ENCODE measurements at regions not wholly inside any gene's neighbourhood (a gene's known extent, or its start where the extent isn't known, plus 50 kb on each side); places are given as distances from the start of the nearest gene placed in this dataset.

GRCh38 chr10:10956681-10957542 lies 60.8 kb upstream of the CELF2 start:
- no peak for DNase-seq
- Histone ChIP-seq H3K27me3 (no peaks in the 10 kb centered on the region), H3K9me3 (no peaks in the 10 kb centered on the region), H3K36me3 (no peaks in the 10 kb centered on the region), H3K27ac (no peak overlapping the region), H3K4me3 (no peak overlapping the region), H3K4me1 (ENCODE audit: insufficient read depth) (no peaks in the 10 kb centered on the region)
- no peak for TF ChIP-seq EP300 (IDR thresholded peaks at IDR 0.05)
- no peak for TF ChIP-seq POLR2A (IDR thresholded peaks at IDR 0.05)
- TF ChIP-seq CTCF (IDR thresholded peaks at IDR 0.05), result no peak
- intact Hi-C loops (cut with DNase I), result no loop called here
- 95 to 97% (median 96%) methylated on average over 11 of the region's 11 CpGs for WGBS, 3 donors

- no peak for DNase-seq
- WGBS, 3 donors, result 87 to 92% (median 92%) methylated on average over 3 of the region's 3 CpGs
- Histone ChIP-seq H3K9me3 (no peaks in the 10 kb centered on the region), H3K36me3 (no peaks in the 10 kb centered on the region), H3K4me3 (no peak overlapping the region), H3K4me1 (ENCODE audit: insufficient read depth) (no peaks in the 10 kb centered on the region), H3K27ac (no peak overlapping the region), H3K27me3 (no peaks in the 10 kb centered on the region)
- intact Hi-C loops (cut with DNase I), result no loop called here
- no peak for TF ChIP-seq POLR2A (IDR thresholded peaks at IDR 0.05)
- TF ChIP-seq CTCF (IDR thresholded peaks at IDR 0.05), result no peak
- no peak for TF ChIP-seq EP300 (IDR thresholded peaks at IDR 0.05)
Observed at GRCh38 chr10:10958041-10958440, 59.6 kb upstream of the CELF2 start.

GRCh38 chr10:10959666-10960065 lies 58.0 kb upstream of the CELF2 start:
- intact Hi-C loops (cut with DNase I), result no loop called here
- no peak for DNase-seq
- H3K36me3 ChIP-seq, result no peaks in the 10 kb centered on the region
- no peaks in the 10 kb centered on the region for H3K9me3 ChIP-seq
- H3K27ac ChIP-seq, result no peak overlapping the region
- H3K27me3 ChIP-seq, result no peaks in the 10 kb centered on the region
- no peaks in the 10 kb centered on the region for H3K4me1 ChIP-seq (ENCODE audit: insufficient read depth)
- no peak overlapping the region for H3K4me3 ChIP-seq
- WGBS, 3 donors, result 81 to 89% (median 88%) methylated on average over 3 of the region's 3 CpGs
- TF ChIP-seq POLR2A (IDR thresholded peaks at IDR 0.05) (no peak), EP300 (IDR thresholded peaks at IDR 0.05) (no peak), CTCF (IDR thresholded peaks at IDR 0.05) (no peak)

GRCh38 chr10:10960534-10960933 lies 57.1 kb upstream of the CELF2 start:
- 89 to 91% (median 91%) methylated on average over 6 of the region's 6 CpGs for WGBS, 3 donors

More at GRCh38 chr10:10960534-10960933, 57.1 kb upstream of the CELF2 start:
- H3K27ac ChIP-seq, result no peak overlapping the region
- no peak for TF ChIP-seq CTCF (IDR thresholded peaks at IDR 0.05)
- TF ChIP-seq POLR2A (IDR thresholded peaks at IDR 0.05), result no peak
- TF ChIP-seq EP300 (IDR thresholded peaks at IDR 0.05), result no peak
- no peak for DNase-seq
- H3K4me1 ChIP-seq (ENCODE audit: insufficient read depth), result no peaks in the 10 kb centered on the region
- H3K27me3 ChIP-seq, result no peaks in the 10 kb centered on the region
- no peak overlapping the region for H3K4me3 ChIP-seq
- no peaks in the 10 kb centered on the region for H3K36me3 ChIP-seq
- no peaks in the 10 kb centered on the region for H3K9me3 ChIP-seq
- intact Hi-C loops (cut with DNase I), result no loop called here
